ENCODE measurements at regions not wholly inside any gene's neighbourhood (a gene's known extent, or its start where the extent isn't known, plus 50 kb on each side); places are given as distances from the start of the nearest gene placed in this dataset.

DNA sequence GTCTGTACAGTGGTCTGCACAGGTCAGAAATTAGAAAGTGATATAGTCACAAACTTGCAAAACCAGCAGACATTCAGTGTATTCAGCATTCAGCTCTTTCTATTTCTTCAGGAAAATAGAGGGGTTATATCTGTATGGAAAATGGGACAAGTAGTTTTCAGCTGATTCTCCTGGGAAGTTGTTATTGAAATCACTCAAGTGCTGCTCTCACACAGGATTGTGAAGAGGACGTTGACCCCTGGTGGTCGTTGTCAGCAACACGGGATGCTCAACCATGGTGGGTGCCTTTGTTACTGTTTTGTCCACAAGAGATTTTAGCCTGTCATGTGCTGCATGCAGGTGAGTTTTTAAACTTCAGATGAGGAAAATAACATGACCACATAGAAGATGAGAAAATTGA lies 981.8 kb downstream of the TMEM121 start:
- Histone ChIP-seq H3K79me2 (ENCODE audit: insufficient read depth, low read length) (no peaks in the 10 kb centered on the region), H2AFZ (ENCODE audit: low read length) (no peak overlapping the region), H3K4me3 (replicated peaks in 1 of 3; ENCODE audit: insufficient read depth in 1 of 3, low read depth in 2 of 3, low read length in 3 of 3) (no peak overlapping the region), H4K20me1 (ENCODE audit: insufficient read depth, low read length) (no peaks in the 10 kb centered on the region), H3K27me3 (ENCODE audit: control insufficient read depth in 1 of 2, insufficient read depth in 2 of 2, low read length in 2 of 2) (no peaks in the 10 kb centered on the region), H3K9ac (ENCODE audit: insufficient read depth, low read depth, low read length) (no peak overlapping the region), H3K9me3 (ENCODE audit: low read length) (no peaks in the 10 kb centered on the region), H3K4me1 (ENCODE audit: insufficient read depth, low read length) (no peaks in the 10 kb centered on the region), H3K4me2 (ENCODE audit: low read depth, low read length) (no peak overlapping the region), H3K36me3 (replicated peaks in 1 of 2; ENCODE audit: control insufficient read depth in 1 of 2, insufficient read depth in 2 of 2, low read length in 2 of 2) (no peaks in the 10 kb centered on the region), H3K27ac (ENCODE audit: extremely low read length, insufficient read depth, low read length) (no peak overlapping the region)
- ChIA-PET CTCF (ENCODE audit: low intra/inter-chr PET ratio, low total read pairs) (no interaction called here), POLR2A (no interaction called here)
- intact Hi-C loops (cut with micrococcal nuclease; ENCODE audit: unreplicated experiment): no loop called here
- DNase-seq (ENCODE audit: low spot score) (no peak), ATAC-seq (no peak), FAIRE-seq (no peak)
- WGBS (ENCODE audit: low lambda C conversion rate): 3% methylated on average over 3 of the region's 3 CpGs
- no TSS peak for BruUV-seq (replicated peaks)
- in situ Hi-C loops (cut with HindIII; ENCODE audit: extremely low pct_ligation_motif_present, low pct_unique_long_range_greater_than_20kb): no loop called here
- TF ChIP-seq, protein P1, sequence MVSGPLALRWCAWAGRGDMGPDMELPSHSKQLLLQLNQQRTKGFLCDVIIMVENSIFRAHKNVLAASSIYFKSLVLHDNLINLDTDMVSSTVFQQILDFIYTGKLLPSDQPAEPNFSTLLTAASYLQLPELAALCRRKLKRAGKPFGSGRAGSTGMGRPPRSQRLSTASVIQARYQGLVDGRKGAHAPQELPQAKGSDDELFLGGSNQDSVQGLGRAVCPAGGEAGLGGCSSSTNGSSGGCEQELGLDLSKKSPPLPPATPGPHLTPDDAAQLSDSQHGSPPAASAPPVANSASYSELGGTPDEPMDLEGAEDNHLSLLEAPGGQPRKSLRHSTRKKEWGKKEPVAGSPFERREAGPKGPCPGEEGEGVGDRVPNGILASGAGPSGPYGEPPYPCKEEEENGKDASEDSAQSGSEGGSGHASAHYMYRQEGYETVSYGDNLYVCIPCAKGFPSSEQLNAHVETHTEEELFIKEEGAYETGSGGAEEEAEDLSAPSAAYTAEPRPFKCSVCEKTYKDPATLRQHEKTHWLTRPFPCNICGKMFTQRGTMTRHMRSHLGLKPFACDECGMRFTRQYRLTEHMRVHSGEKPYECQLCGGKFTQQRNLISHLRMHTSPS (CRISPR knock-in tag; IDR thresholded peaks at IDR 0.05; ENCODE audit: low read depth): no peak
- no peak for TF ChIP-seq EP300 (IDR thresholded peaks at IDR 0.05; ENCODE audit: low read depth in 2 of 2, low read length in 2 of 2)
- no peak for TF ChIP-seq EP300 (CRISPR knock-in tag; IDR thresholded peaks at IDR 0.05; ENCODE audit: borderline replicate concordance)
- TF ChIP-seq POLR2AphosphoS2 (IDR thresholded peaks at IDR 0.05; ENCODE audit: low read depth, low read length): no peak
- TF ChIP-seq, protein P2, sequence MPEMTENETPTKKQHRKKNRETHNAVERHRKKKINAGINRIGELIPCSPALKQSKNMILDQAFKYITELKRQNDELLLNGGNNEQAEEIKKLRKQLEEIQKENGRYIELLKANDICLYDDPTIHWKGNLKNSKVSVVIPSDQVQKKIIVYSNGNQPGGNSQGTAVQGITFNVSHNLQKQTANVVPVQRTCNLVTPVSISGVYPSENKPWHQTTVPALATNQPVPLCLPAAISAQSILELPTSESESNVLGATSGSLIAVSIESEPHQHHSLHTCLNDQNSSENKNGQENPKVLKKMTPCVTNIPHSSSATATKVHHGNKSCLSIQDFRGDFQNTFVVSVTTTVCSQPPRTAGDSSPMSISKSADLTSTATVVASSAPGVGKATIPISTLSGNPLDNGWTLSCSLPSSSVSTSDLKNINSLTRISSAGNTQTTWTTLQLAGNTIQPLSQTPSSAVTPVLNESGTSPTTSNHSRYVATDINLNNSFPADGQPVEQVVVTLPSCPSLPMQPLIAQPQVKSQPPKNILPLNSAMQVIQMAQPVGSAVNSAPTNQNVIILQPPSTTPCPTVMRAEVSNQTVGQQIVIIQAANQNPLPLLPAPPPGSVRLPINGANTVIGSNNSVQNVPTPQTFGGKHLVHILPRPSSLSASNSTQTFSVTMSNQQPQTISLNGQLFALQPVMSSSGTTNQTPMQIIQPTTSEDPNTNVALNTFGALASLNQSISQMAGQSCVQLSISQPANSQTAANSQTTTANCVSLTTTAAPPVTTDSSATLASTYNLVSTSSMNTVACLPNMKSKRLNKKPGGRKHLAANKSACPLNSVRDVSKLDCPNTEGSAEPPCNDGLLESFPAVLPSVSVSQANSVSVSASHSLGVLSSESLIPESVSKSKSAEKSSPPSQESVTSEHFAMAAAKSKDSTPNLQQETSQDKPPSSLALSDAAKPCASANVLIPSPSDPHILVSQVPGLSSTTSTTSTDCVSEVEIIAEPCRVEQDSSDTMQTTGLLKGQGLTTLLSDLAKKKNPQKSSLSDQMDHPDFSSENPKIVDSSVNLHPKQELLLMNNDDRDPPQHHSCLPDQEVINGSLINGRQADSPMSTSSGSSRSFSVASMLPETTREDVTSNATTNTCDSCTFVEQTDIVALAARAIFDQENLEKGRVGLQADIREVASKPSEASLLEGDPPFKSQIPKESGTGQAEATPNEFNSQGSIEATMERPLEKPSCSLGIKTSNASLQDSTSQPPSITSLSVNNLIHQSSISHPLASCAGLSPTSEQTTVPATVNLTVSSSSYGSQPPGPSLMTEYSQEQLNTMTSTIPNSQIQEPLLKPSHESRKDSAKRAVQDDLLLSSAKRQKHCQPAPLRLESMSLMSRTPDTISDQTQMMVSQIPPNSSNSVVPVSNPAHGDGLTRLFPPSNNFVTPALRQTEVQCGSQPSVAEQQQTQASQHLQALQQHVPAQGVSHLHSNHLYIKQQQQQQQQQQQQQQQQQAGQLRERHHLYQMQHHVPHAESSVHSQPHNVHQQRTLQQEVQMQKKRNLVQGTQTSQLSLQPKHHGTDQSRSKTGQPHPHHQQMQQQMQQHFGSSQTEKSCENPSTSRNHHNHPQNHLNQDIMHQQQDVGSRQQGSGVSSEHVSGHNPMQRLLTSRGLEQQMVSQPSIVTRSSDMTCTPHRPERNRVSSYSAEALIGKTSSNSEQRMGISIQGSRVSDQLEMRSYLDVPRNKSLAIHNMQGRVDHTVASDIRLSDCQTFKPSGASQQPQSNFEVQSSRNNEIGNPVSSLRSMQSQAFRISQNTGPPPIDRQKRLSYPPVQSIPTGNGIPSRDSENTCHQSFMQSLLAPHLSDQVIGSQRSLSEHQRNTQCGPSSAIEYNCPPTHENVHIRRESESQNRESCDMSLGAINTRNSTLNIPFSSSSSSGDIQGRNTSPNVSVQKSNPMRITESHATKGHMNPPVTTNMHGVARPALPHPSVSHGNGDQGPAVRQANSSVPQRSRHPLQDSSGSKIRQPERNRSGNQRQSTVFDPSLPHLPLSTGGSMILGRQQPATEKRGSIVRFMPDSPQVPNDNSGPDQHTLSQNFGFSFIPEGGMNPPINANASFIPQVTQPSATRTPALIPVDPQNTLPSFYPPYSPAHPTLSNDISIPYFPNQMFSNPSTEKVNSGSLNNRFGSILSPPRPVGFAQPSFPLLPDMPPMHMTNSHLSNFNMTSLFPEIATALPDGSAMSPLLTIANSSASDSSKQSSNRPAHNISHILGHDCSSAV (CRISPR knock-in tag; IDR thresholded peaks at IDR 0.05; ENCODE audit: borderline replicate concordance): no peak
- no peak for TF ChIP-seq SMARCE1 (IDR thresholded peaks at IDR 0.05; ENCODE audit: borderline replicate concordance)
- TF ChIP-seq ZNF879 (CRISPR knock-in tag; IDR thresholded peaks at IDR 0.05): no peak
- TF ChIP-seq FLYWCH1 (CRISPR knock-in tag; IDR thresholded peaks at IDR 0.05): no peak
- TF ChIP-seq DPF2 (CRISPR knock-in tag; IDR thresholded peaks at IDR 0.05; ENCODE audit: borderline replicate concordance, low read depth): no peak
- no peak for TF ChIP-seq ZNF136 (CRISPR knock-in tag; IDR thresholded peaks at IDR 0.05; ENCODE audit: low read depth)
- TF ChIP-seq KDM6A (CRISPR knock-in tag; IDR thresholded peaks at IDR 0.05; ENCODE audit: low read depth): no peak
- TF ChIP-seq NFE2L2 (IDR thresholded peaks at IDR 0.05; ENCODE audit: low read length): no peak
- TF ChIP-seq ZNF652 (CRISPR knock-in tag; IDR thresholded peaks at IDR 0.05; ENCODE audit: borderline replicate concordance, low read depth): no peak
- TF ChIP-seq ZNF746 (CRISPR knock-in tag; IDR thresholded peaks at IDR 0.05): no peak
- no peak for TF ChIP-seq ZNF766 (CRISPR knock-in tag; IDR thresholded peaks at IDR 0.05; ENCODE audit: borderline replicate concordance)
- no peak for TF ChIP-seq ZNF7 (CRISPR knock-in tag; IDR thresholded peaks at IDR 0.05)
- TF ChIP-seq CEBPB (IDR thresholded peaks at IDR 0.05; ENCODE audit: borderline replicate concordance, low read depth, low read length): no peak

All from HepG2 (cell line).